Thyroid gland (tissue), 4 donors: ENCODE measurements at regions not wholly inside any gene's neighbourhood (a gene's known extent, or its start where the extent isn't known, plus 50 kb on each side); places are given as distances from the start of the nearest gene placed in this dataset.

Experiments used
- POLR2A ChIP-seq, 2 donors: fragments of 450-650 bp; IDR thresholded peaks; one replicate each; pipeline ENCODE4 v1.6.1; 2017; ENCODE audit warnings: antibody characterized with exemption in 2 of 2, mild to moderate bottlenecking in 2 of 2, moderate library complexity in 1 of 2
- TF ChIP-seq, protein P1 (sequence below), 6 experiments: fragments of 200-600 bp in 3 of 6; fragments of 450-650 bp in 3 of 6; sonication (generic) in 3 of 6; IDR thresholded peaks; one replicate each; pipeline ENCODE4 v1.5.1; 2016 to 2019; ENCODE audit warnings: antibody characterized with exemption in 6 of 6, mild to moderate bottlenecking in 2 of 6, inconsistent platforms in 1 of 6, moderate library complexity in 1 of 6

DNA sequence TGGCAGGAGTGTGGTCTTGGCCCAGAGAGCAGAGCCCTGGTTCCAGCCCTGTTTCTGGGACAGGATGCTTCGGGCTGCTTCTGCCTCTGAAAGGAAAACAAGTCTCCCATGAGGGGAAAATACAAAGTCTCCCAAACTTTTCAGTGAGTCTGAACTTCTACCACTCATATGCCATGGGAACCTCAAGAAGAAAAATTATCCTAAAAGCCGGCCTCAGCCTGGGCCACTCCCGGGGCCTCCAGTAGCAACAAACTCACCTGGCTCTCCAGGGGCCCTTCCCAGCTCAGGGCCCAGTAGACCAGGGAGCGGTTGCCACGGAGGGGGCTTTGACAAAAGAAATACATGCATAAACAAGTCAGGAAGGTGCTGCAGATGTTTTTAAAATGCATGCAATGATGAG, 289.2 kb upstream of the HDAC4 start:
- TF ChIP-seq, protein P1, sequence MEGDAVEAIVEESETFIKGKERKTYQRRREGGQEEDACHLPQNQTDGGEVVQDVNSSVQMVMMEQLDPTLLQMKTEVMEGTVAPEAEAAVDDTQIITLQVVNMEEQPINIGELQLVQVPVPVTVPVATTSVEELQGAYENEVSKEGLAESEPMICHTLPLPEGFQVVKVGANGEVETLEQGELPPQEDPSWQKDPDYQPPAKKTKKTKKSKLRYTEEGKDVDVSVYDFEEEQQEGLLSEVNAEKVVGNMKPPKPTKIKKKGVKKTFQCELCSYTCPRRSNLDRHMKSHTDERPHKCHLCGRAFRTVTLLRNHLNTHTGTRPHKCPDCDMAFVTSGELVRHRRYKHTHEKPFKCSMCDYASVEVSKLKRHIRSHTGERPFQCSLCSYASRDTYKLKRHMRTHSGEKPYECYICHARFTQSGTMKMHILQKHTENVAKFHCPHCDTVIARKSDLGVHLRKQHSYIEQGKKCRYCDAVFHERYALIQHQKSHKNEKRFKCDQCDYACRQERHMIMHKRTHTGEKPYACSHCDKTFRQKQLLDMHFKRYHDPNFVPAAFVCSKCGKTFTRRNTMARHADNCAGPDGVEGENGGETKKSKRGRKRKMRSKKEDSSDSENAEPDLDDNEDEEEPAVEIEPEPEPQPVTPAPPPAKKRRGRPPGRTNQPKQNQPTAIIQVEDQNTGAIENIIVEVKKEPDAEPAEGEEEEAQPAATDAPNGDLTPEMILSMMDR (IDR thresholded peaks at IDR 0.05), result no peak
- TF ChIP-seq POLR2A (IDR thresholded peaks at IDR 0.05), result no peak
